Activated T-cell treated with anti-CD3 and anti-CD28 coated beads, Interleukin-2, amount 50 U/mL, for 72 hours (primary cell): ENCODE measurements at regions not wholly inside any gene's neighbourhood (a gene's known extent, or its start where the extent isn't known, plus 50 kb on each side); places are given as distances from the start of the nearest gene placed in this dataset.
A peak's percentile ranks its signal among the peaks of the same experiment; 100 is the strongest.

Source experiments
- ATAC-seq, 2 donors: fragments of 150-1000 bp; cut with Tn5 transposase; replicated peaks in 1 of 2; 2 replicates each; pipeline ENCODE4 v1.10.0; 2021; ENCODE audit warnings: moderate library complexity in 2 of 2, mild to moderate bottlenecking in 1 of 2
- DNase-seq, 2 donors: peaks; one replicate each; pipeline ENCODE4 v3.0.0; 2021 to 2022; ENCODE audit warnings: mixed read lengths in 1 of 2
- H3K27ac Mint-ChIP-seq: one replicate; pipeline ENCODE4 v1.8.0; 2022; ENCODE audit warnings: mild to moderate bottlenecking, moderate library complexity, mixed read lengths
- H3K27me3 Mint-ChIP-seq: one replicate; pipeline ENCODE4 v1.8.0; 2022; ENCODE audit warnings: low read depth, mixed read lengths
- H3K36me3 Mint-ChIP-seq, 2 donors: one replicate each; pipeline ENCODE4 v1.8.0; 2022; ENCODE audit warnings: mixed read lengths in 2 of 2, mild to moderate bottlenecking in 1 of 2; ENCODE audit not compliant: insufficient read depth in 2 of 2
- H3K4me1 Mint-ChIP-seq: one replicate; pipeline ENCODE4 v1.8.0; 2022; ENCODE audit warnings: low read depth, mixed read lengths
- H3K4me3 Mint-ChIP-seq, 2 donors: one replicate each; pipeline ENCODE4 v1.8.0; 2022; ENCODE audit warnings: mild to moderate bottlenecking in 2 of 2, mixed read lengths in 2 of 2, moderate library complexity in 2 of 2
- H3K9me3 Mint-ChIP-seq, 2 donors: one replicate each; pipeline ENCODE4 v1.8.0; 2022; ENCODE audit warnings: mixed read lengths in 2 of 2

- ATAC-seq (no peak), DNase-seq (no peak)
- H3K27me3 Mint-ChIP-seq: no peaks in the 10 kb centered on the region
- peaks cover 4 to 15% of the 10 kb centered on the region in 2 donors for H3K36me3 Mint-ChIP-seq
- H3K4me3 Mint-ChIP-seq: peak overlapping the region; percentile 33 to 47
- peaks cover 62% of the 10 kb centered on the region for H3K4me1 Mint-ChIP-seq
- H3K27ac Mint-ChIP-seq: no peak overlapping the region
- H3K9me3 Mint-ChIP-seq: peaks cover 2 to 11% of the 10 kb centered on the region in 2 donors
Measured at GRCh38 chr7:132656341-132656740, 80.1 kb upstream of the PLXNA4 start.

GRCh38 chr7:132655131-132655727 lies 79.0 kb upstream of the PLXNA4 start:
- Mint-ChIP-seq H3K4me1 (peaks cover 62% of the 10 kb centered on the region), H3K36me3 (peaks cover 4 to 15% of the 10 kb centered on the region in 2 donors), H3K9me3 (peaks cover 2 to 11% of the 10 kb centered on the region in 2 donors), H3K4me3 (peak overlapping the region; percentile 89), H3K27me3 (no peaks in the 10 kb centered on the region), H3K27ac (peak overlapping the region; percentile 82)
- DNase-seq (peak; percentile 71 to 72), ATAC-seq (peak; percentile 82 to 83)

GRCh38 chr7:132654150-132654549 lies 77.9 kb upstream of the PLXNA4 start:
- H3K4me3 Mint-ChIP-seq: peak overlapping the region; percentile 53 to 66
- H3K27ac Mint-ChIP-seq: peak overlapping the region; percentile 10
- H3K36me3 Mint-ChIP-seq: peaks cover 4 to 15% of the 10 kb centered on the region in 2 donors

DNA sequence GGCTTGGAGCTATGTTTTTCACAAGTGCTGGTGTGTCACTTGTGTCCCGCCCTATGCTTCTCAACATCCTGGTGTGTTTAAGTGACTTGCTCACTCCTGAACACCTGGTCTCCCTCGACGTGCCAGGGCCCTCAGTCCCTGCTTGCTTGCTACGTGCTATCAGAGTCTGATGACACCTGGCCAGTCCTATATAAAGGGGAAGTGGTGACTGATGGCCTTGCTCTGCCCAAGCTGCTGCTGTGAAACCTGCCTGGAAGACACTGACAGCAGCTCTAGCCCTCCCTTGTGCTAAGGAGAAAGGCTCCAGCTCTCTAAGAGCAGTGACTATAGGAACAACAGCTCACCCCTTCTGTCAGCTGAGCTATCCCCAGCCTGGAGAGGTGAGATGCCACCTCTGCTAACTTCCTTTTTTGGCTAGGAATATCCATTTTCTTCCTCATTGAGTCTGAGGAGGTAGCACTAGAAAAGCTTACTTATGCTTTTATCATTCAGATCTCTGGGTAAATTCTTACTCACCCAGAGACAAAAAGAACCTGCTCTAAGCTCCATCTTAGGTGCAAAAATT lies 77.2 kb upstream of the PLXNA4 start:
- peaks cover 47% of the 10 kb centered on the region for H3K4me1 Mint-ChIP-seq
- H3K27ac Mint-ChIP-seq: no peak overlapping the region
- DNase-seq: no peak
- no peak overlapping the region for H3K4me3 Mint-ChIP-seq
- H3K27me3 Mint-ChIP-seq: no peaks in the 10 kb centered on the region
- H3K9me3 Mint-ChIP-seq: peaks cover 2 to 9% of the 10 kb centered on the region in 2 donors
- H3K36me3 Mint-ChIP-seq: peaks cover 4 to 13% of the 10 kb centered on the region in 2 donors
- no peak for ATAC-seq

More at GRCh38 chr7:132654150-132654549, 77.9 kb upstream of the PLXNA4 start:
- peak in 1 of 2 donors; percentile 27 for DNase-seq
- H3K4me1 Mint-ChIP-seq: peaks cover 51% of the 10 kb centered on the region
- H3K27me3 Mint-ChIP-seq: no peaks in the 10 kb centered on the region
- peaks cover 2 to 11% of the 10 kb centered on the region in 2 donors for H3K9me3 Mint-ChIP-seq
- peak; percentile 34 to 35 for ATAC-seq

DNA sequence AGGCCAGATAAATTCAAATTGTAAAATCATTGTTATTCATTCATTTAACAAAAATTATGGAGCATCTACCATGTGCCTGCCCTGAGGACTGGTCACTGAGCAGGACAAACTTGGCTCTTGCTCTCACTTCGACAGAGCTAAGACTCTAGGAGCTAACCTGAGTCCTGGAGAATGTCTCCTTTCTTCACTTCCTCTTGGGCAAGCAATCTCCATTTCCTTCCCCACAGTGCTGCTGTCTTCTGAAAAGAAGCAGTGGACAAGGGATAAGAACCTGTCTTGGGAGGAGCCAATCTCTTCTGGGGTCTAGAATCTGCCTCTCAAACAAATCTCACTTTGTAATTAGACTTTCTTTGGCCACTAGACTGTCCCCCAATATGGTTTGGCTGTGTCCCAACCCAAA lies 76.2 kb upstream of the PLXNA4 start:
- Mint-ChIP-seq H3K27me3 (no peaks in the 10 kb centered on the region), H3K9me3 (peaks cover 2 to 7% of the 10 kb centered on the region in 2 donors), H3K4me3 (no peak overlapping the region), H3K4me1 (peaks cover 37% of the 10 kb centered on the region), H3K36me3 (peaks cover 3 to 11% of the 10 kb centered on the region in 2 donors), H3K27ac (no peak overlapping the region)
- DNase-seq: no peak
- ATAC-seq: no peak

GRCh38 chr7:132650498-132650897 lies 74.2 kb upstream of the PLXNA4 start:
- Mint-ChIP-seq H3K27ac (no peak overlapping the region), H3K4me1 (peaks cover 17% of the 10 kb centered on the region), H3K27me3 (no peaks in the 10 kb centered on the region), H3K4me3 (no peak overlapping the region), H3K36me3 (peaks cover 2 to 8% of the 10 kb centered on the region in 2 donors), H3K9me3 (peaks cover 0 to 5% of the 10 kb centered on the region in 2 donors)
- no peak for ATAC-seq
- DNase-seq: no peak

DNA sequence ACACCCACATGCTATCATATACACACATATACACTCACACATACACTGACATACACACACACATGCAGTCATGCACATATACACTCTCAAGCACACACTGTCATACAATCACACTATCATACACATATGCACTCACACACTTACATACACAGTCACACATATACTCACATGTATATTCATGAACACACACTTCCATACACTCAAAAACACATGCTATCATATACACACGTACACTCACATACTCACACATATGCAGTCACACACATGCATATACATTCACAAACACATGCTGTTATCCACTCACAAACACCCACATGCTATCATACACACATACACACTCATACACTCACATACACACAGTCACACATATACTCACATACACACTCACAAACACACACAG lies 71.0 kb upstream of the PLXNA4 start:
- H3K9me3 Mint-ChIP-seq: peaks cover 0 to 2% of the 10 kb centered on the region in 2 donors
- no peak for ATAC-seq
- no peak for DNase-seq
- H3K27ac Mint-ChIP-seq: no peak overlapping the region
- H3K27me3 Mint-ChIP-seq: no peaks in the 10 kb centered on the region
- no peak overlapping the region for H3K4me3 Mint-ChIP-seq
- H3K36me3 Mint-ChIP-seq: peaks cover 0 to 3% of the 10 kb centered on the region in 2 donors
- H3K4me1 Mint-ChIP-seq: no peaks in the 10 kb centered on the region

- Mint-ChIP-seq H3K4me3 (no peak overlapping the region), H3K27ac (no peak overlapping the region), H3K9me3 (no peaks in the 10 kb centered on the region), H3K4me1 (no peaks in the 10 kb centered on the region), H3K27me3 (no peaks in the 10 kb centered on the region), H3K36me3 (no peaks in the 10 kb centered on the region)
- no peak for DNase-seq
- ATAC-seq: no peak
Measured at GRCh38 chr7:132646052-132646451, 69.8 kb upstream of the PLXNA4 start.

- no peak overlapping the region for H3K4me3 Mint-ChIP-seq
- no peaks in the 10 kb centered on the region for H3K36me3 Mint-ChIP-seq
- ATAC-seq (no peak), DNase-seq (no peak)
- H3K27ac Mint-ChIP-seq: no peak overlapping the region
- H3K4me1 Mint-ChIP-seq: no peaks in the 10 kb centered on the region
- H3K27me3 Mint-ChIP-seq: no peaks in the 10 kb centered on the region
- no peaks in the 10 kb centered on the region for H3K9me3 Mint-ChIP-seq
Measured at GRCh38 chr7:132643302-132643701, 67.0 kb upstream of the PLXNA4 start.

DNA sequence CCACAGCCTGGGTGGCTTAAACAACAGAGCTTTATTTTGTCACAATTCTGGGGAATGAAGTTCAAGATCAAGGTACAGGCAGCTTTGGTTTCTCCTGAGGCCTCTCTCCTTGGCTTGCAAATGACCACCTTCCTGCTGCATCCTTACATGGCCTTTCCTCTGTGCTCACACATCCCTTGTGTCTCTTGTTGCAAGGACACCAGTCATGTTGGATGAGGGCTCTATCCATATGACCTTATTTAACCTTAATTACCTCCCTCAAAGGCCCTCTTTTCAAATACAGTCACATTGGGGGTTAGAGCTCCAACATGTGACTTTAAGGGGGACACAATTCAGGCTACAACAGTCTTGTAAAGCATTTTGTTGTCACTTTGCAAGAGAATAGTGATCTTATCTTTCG lies 65.0 kb upstream of the PLXNA4 start:
- Mint-ChIP-seq H3K4me1 (no peaks in the 10 kb centered on the region), H3K27me3 (no peaks in the 10 kb centered on the region), H3K27ac (no peak overlapping the region), H3K4me3 (no peak overlapping the region), H3K36me3 (no peaks in the 10 kb centered on the region), H3K9me3 (no peaks in the 10 kb centered on the region)
- DNase-seq (no peak), ATAC-seq (no peak)

DNA sequence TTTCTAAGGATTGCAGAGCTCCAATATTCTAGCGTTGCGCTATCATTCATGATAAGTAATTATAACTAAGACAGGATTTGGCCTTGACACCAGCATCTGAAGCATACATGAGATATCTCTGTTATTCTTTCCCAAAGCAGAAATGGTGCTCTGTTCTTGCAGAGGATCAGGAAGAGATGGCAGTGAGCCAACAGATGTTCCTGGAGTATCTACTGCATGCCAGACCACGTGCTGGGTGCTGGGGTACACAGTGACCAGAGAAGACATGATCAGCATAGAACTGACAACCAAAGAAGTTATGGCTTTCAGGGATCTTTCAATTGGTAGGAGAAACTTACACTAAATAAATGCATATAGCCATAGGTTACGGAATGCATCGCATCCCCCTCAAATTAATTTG lies 63.7 kb upstream of the PLXNA4 start:
- Mint-ChIP-seq H3K27ac (no peak overlapping the region), H3K4me3 (no peak overlapping the region), H3K27me3 (no peaks in the 10 kb centered on the region), H3K9me3 (no peaks in the 10 kb centered on the region), H3K36me3 (no peaks in the 10 kb centered on the region), H3K4me1 (no peaks in the 10 kb centered on the region)
- ATAC-seq: no peak
- no peak for DNase-seq

GRCh38 chr7:132638000-132638399 lies 61.7 kb upstream of the PLXNA4 start:
- Mint-ChIP-seq H3K4me1 (no peaks in the 10 kb centered on the region), H3K27me3 (peaks cover 5% of the 10 kb centered on the region), H3K9me3 (no peaks in the 10 kb centered on the region), H3K4me3 (no peak overlapping the region), H3K36me3 (no peaks in the 10 kb centered on the region), H3K27ac (no peak overlapping the region)
- DNase-seq: no peak
- no peak for ATAC-seq

DNA sequence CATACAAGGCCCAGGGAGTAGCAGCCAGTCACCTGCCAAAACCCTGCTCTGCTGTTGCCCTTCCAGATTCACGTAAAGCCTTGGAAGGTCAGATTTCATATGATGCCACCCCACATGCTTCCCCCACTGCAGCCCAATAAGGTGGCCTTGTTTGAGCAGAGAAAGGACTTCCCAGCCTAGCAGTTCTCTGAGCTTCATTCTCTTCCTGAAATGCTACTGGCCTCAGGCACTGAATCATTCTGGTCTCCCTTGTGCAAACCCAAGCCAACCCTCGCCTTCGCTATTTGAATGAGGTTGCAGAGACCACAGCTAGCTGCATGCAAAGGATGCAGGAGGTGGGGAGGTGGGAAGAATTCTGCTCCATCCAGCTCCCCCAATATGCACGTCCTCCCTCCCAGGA lies 60.3 kb upstream of the PLXNA4 start:
- H3K4me3 Mint-ChIP-seq: no peak overlapping the region
- DNase-seq: no peak
- no peaks in the 10 kb centered on the region for H3K36me3 Mint-ChIP-seq
- peaks cover 5% of the 10 kb centered on the region for H3K27me3 Mint-ChIP-seq
- no peak for ATAC-seq
- no peaks in the 10 kb centered on the region for H3K4me1 Mint-ChIP-seq
- H3K9me3 Mint-ChIP-seq: no peaks in the 10 kb centered on the region
- H3K27ac Mint-ChIP-seq: no peak overlapping the region

GRCh38 chr7:132635127-132635526 lies 58.9 kb upstream of the PLXNA4 start:
- H3K27ac Mint-ChIP-seq: no peak overlapping the region
- ATAC-seq (no peak), DNase-seq (no peak)
- no peaks in the 10 kb centered on the region for H3K9me3 Mint-ChIP-seq
- H3K4me3 Mint-ChIP-seq: no peak overlapping the region
- H3K27me3 Mint-ChIP-seq: peaks cover 5% of the 10 kb centered on the region
- H3K36me3 Mint-ChIP-seq: no peaks in the 10 kb centered on the region
- H3K4me1 Mint-ChIP-seq: no peaks in the 10 kb centered on the region
